WI38 (cell line): ENCODE measurements at regions not wholly inside any gene's neighbourhood (a gene's known extent, or its start where the extent isn't known, plus 50 kb on each side); places are given as distances from the start of the nearest gene placed in this dataset.

ENCODE experiments used
- H3K4me3 ChIP-seq: 2 replicates; pipeline ENCODE4 v1.5.1; 2011; ENCODE audit warnings: low read depth, mild to moderate bottlenecking, control low read depth, low read length
- CTCF ChIP-seq: IDR thresholded peaks from 2 replicates; pipeline ENCODE4 v1.5.1; 2012; ENCODE audit warnings: low read depth, mild to moderate bottlenecking, control low read depth, low read length

- H3K4me3 ChIP-seq = no peak overlapping the region
- no peak for TF ChIP-seq CTCF
Observed at GRCh38 chr11:15660496-15660895, 545.8 kb downstream of the INSC start.

GRCh38 chr11:15662285-15662684 is 547.6 kb downstream of the INSC start:
- no peak for TF ChIP-seq CTCF

GRCh38 chr11:15663777-15664218 is 549.1 kb downstream of the INSC start:
- no peak for TF ChIP-seq CTCF
- no peak overlapping the region for H3K4me3 ChIP-seq

More at GRCh38 chr11:15662285-15662684, 547.6 kb downstream of the INSC start:
- no peak overlapping the region for H3K4me3 ChIP-seq

- no peak overlapping the region for H3K4me3 ChIP-seq
- no peak for TF ChIP-seq CTCF
Observed at GRCh38 chr11:15665368-15665871, 550.7 kb downstream of the INSC start.

GRCh38 chr11:15667127-15667725 is 552.5 kb downstream of the INSC start:
- TF ChIP-seq CTCF = no peak
- no peak overlapping the region for H3K4me3 ChIP-seq

GRCh38 chr11:15668718-15669117 is 554.0 kb downstream of the INSC start:
- H3K4me3 ChIP-seq = no peak overlapping the region
- no peak for TF ChIP-seq CTCF

- H3K4me3 ChIP-seq = no peak overlapping the region
- no peak for TF ChIP-seq CTCF
Observed at GRCh38 chr11:15670520-15671070, 555.9 kb downstream of the INSC start.
